K562 (cell line): ENCODE measurements at regions not wholly inside any gene's neighbourhood (a gene's known extent, or its start where the extent isn't known, plus 50 kb on each side); places are given as distances from the start of the nearest gene placed in this dataset.

Experiments
- ATAC-seq: fragments of 200-7000 bp; cut with Tn5 transposase; 3 replicates; pipeline ENCODE4 v1.9.1; 2020; ENCODE audit warnings: moderate library complexity
- BruUV-seq: library from RNA; stranded (reverse); fragments of 400-500 nt; replicated peaks from 2 replicates; lab custom pipeline; 2021; lab: Mats Ljungman, UMichigan
- CTCF ChIA-PET: fragments of 300-600 bp; formaldehyde crosslinking; extraction: SDS; loops from one replicate; lab custom pipeline; 2021; ENCODE audit warnings: low intra/inter-chr PET ratio; lab: Yijun Ruan, JAX
- POLR2A ChIA-PET: fragments of 300-600, 350-650 bp; sonication (Branson Sonifier 250); formaldehyde crosslinking; extraction: SDS; loops from one replicate; lab custom pipeline; 2021; ENCODE audit warnings: antibody characterized with exemption, inconsistent platforms; lab: Yijun Ruan, JAX
- DNase-seq, 4 experiments: peaks; one replicate each; pipeline versions ENCODE4 v3.0.0 to v3.0.0-alpha.2; 2011 to 2018; ENCODE audit warnings: low spot score in 3 of 4, mixed read lengths in 3 of 4; ENCODE audit errors: extremely low read depth in 1 of 4
- FAIRE-seq: peaks from 2 replicates; lab custom pipeline; 2011; peaks lifted over from hg19 to GRCh38; lab: Jason Lieb, UNC
- H2AFZ ChIP-seq: 2 replicates; pipeline ENCODE4 v1.6.0; 2011; ENCODE audit warnings: low read depth, low read length, control low read depth, inconsistent platforms
- H3K27ac ChIP-seq: fragments of 200-600 bp; 3 replicates; pipeline ENCODE4 v1.8.0; 2011; ENCODE audit warnings: low read depth, mild to moderate bottlenecking, control low read depth, inconsistent platforms, low read length, moderate library complexity, mixed read lengths; ENCODE audit errors: extremely low read depth
- H3K27me3 ChIP-seq, 2 experiments: fragments of 300-600 bp in 1 of 2; 2 replicates in 1 of 2; 3 replicates in 1 of 2; pipeline versions ENCODE4 v1.6.0 to v1.8.0; 2011; ENCODE audit warnings: inconsistent platforms in 2 of 2, low read length in 2 of 2, mild to moderate bottlenecking in 1 of 2, mixed read lengths in 1 of 2, moderate library complexity in 1 of 2; ENCODE audit not compliant: control insufficient read depth in 2 of 2, insufficient read depth in 2 of 2
- H3K36me3 ChIP-seq: fragments of 300-600 bp; 3 replicates; pipeline ENCODE4 v1.8.0; 2011; ENCODE audit warnings: mild to moderate bottlenecking, low read length, inconsistent platforms; ENCODE audit not compliant: control insufficient read depth, insufficient read depth
- H3K4me1 ChIP-seq, 2 experiments: fragments of 200-600 bp in 1 of 2; replicated peaks in 1 of 2; 2 replicates in 1 of 2; 3 replicates in 1 of 2; pipeline versions ENCODE4 v1.5.1 to v1.8.0; 2011; ENCODE audit warnings: inconsistent platforms in 2 of 2, low read length in 2 of 2, mild to moderate bottlenecking in 1 of 2, mixed read lengths in 1 of 2, moderate library complexity in 1 of 2; ENCODE audit not compliant: control insufficient read depth in 2 of 2, insufficient read depth in 2 of 2
- H3K4me2 ChIP-seq: 2 replicates; pipeline ENCODE4 v1.6.1; 2011; ENCODE audit warnings: low read length, control low read depth, inconsistent platforms, mixed read lengths; ENCODE audit not compliant: insufficient read depth
- H3K4me3 ChIP-seq: fragments of 200-600 bp; sonication (generic), shearing (Covaris generic); 2 replicates; pipeline ENCODE4 v1.5.1; 2016; ENCODE audit warnings: control low read depth, inconsistent platforms
- H3K79me2 ChIP-seq: fragments of 200-600 bp; 3 replicates; pipeline ENCODE4 v1.8.0; 2011; ENCODE audit warnings: low read length, inconsistent platforms; ENCODE audit not compliant: control insufficient read depth, insufficient read depth
- H3K9ac ChIP-seq, 2 experiments: 2 replicates each; pipeline versions ENCODE4 v1.6.0 to v1.6.1; 2011; ENCODE audit warnings: low read depth in 2 of 2, low read length in 2 of 2, control low read depth in 1 of 2, inconsistent platforms in 1 of 2, mild to moderate bottlenecking in 1 of 2, mixed read lengths in 1 of 2; ENCODE audit not compliant: insufficient read depth in 1 of 2
- H3K9me1 ChIP-seq: one replicate; pipeline ENCODE4 v1.6.0; 2011; ENCODE audit warnings: inconsistent platforms, mild to moderate bottlenecking, low read length, moderate library complexity; ENCODE audit not compliant: control insufficient read depth, insufficient read depth
- H3K9me3 ChIP-seq: replicated peaks from 2 replicates; pipeline ENCODE4 v1.5.1; 2011; ENCODE audit warnings: low read depth, low read length, inconsistent platforms; ENCODE audit not compliant: control insufficient read depth, insufficient read depth
- H4K20me1 ChIP-seq: replicated peaks from 2 replicates; pipeline ENCODE4 v1.6.1; 2011; ENCODE audit warnings: low read length, inconsistent platforms, mixed read lengths; ENCODE audit not compliant: control insufficient read depth, insufficient read depth
- ARHGAP35 ChIP-seq: fragments of 450-650 bp; IDR thresholded peaks from 2 replicates; pipeline ENCODE4 v1.6.1; 2018; ENCODE audit not compliant: partially characterized antibody
- ATF2 ChIP-seq: sonication (generic); formaldehyde crosslinking; IDR thresholded peaks from 2 replicates; pipeline ENCODE4 v1.8.1; 2022; ENCODE audit warnings: missing genetic modification reagents
- ATF3 ChIP-seq, 2 experiments: fragments of 450-650 bp in 1 of 2; sonication (generic) in 1 of 2; formaldehyde crosslinking in 1 of 2; IDR thresholded peaks in 1 of 2; conservative IDR thresholded peaks in 1 of 2; 2 replicates each; pipeline versions ENCODE4 v1.6.1 to v1.8.1; 2016 to 2023; ENCODE audit warnings: mild to moderate bottlenecking in 2 of 2, moderate library complexity in 2 of 2, inconsistent platforms in 1 of 2, missing genetic modification reagents in 1 of 2
- HINFP ChIP-seq: fragments of 450-650 bp; conservative IDR thresholded peaks from 2 replicates; pipeline ENCODE4 v1.6.1; 2016; ENCODE audit warnings: missing genetic modification characterization, low read depth, mild to moderate bottlenecking, control low read depth, missing compliant biosample characterization
- HNRNPLL ChIP-seq: fragments of 200-400 bp; formaldehyde crosslinking; IDR thresholded peaks from 2 replicates; pipeline ENCODE4 v1.6.1; 2017; ENCODE audit warnings: low read length, low read depth, mild to moderate bottlenecking; ENCODE audit not compliant: poor library complexity, severe bottlenecking
- JUND ChIP-seq, 2 experiments: IDR thresholded peaks; 2 replicates in 1 of 2; 3 replicates in 1 of 2; pipeline ENCODE4 v1.6.1; 2011; ENCODE audit warnings: borderline replicate concordance in 2 of 2, low read depth in 2 of 2, low read length in 2 of 2, improper control_type of control experiment in 1 of 2, missing biosample characterization in 1 of 2, missing genetic modification characterization in 1 of 2, missing genetic modification reagents in 1 of 2
- NFXL1 ChIP-seq: fragments of 450-650 bp; formaldehyde crosslinking; IDR thresholded peaks from 2 replicates; pipeline ENCODE4 v1.4.0; 2021; ENCODE audit warnings: mild to moderate bottlenecking
- TCFL5 ChIP-seq: fragments of 250-450 bp; sonication (Bioruptor Pico); conservative IDR thresholded peaks from 2 replicates; pipeline ENCODE4 v1.6.1; 2021; ENCODE audit warnings: mild to moderate bottlenecking, moderate library complexity, matching md5 sums
- TRIM28 ChIP-seq: fragments of 450-650 bp; IDR thresholded peaks from 2 replicates; pipeline ENCODE4 v1.6.1; 2017
- YBX1 ChIP-seq: fragments of 450-650 bp; IDR thresholded peaks from 2 replicates; pipeline ENCODE4 v1.7.1; 2016; ENCODE audit warnings: mild to moderate bottlenecking
- ZNF184 ChIP-seq: sonication (generic); formaldehyde crosslinking; IDR thresholded peaks from 2 replicates; pipeline ENCODE4 v1.5.0; 2020; ENCODE audit warnings: missing genetic modification reagents
- WGBS: fragments of 100-300 bp; shearing (Covaris generic); methylation state at CpG from one replicate; pipeline ENCODE4 v1.1.6; 2016; ENCODE audit warnings: low coverage, mixed read lengths; ENCODE audit not compliant: insufficient coverage; ENCODE audit errors: missing lambda C conversion rate; 5-methylcytosine and 5-hydroxymethylcytosine counted together
- in situ Hi-C: fragments of 300-500 bp; cut with MboI; formaldehyde crosslinking; loops from 4 replicates; pipeline ENCODE4 v1.15.0; 2018; ENCODE audit warnings: inconsistent platforms, mixed read lengths
- intact Hi-C: fragments of 100-400 bp; cut with micrococcal nuclease; formaldehyde crosslinking; loops from 2 replicates; pipeline ENCODE4 v1.14.2; 2022

GRCh38 chr17:70881093-70881492 lies 711.8 kb downstream of the KCNJ2 start (continued):
- no peak for TF ChIP-seq HINFP (tag)

- no TSS peak for BruUV-seq
- H3K27ac ChIP-seq = no peak overlapping the region
- H4K20me1 ChIP-seq = no peaks in the 10 kb centered on the region
- no peaks in the 10 kb centered on the region for H3K79me2 ChIP-seq
- in situ Hi-C loops = no loop called here
- DNase-seq = no peak
- CTCF ChIA-PET = no interaction called here
- H3K9me3 ChIP-seq = no peaks in the 10 kb centered on the region
- ATAC-seq = no peak
- H3K4me1 ChIP-seq = no peaks in the 10 kb centered on the region
- intact Hi-C loops = no loop called here
- 0% methylated on average over 6 of the region's 6 CpGs for WGBS
- POLR2A ChIA-PET = no interaction called here
- H3K9ac ChIP-seq = no peak overlapping the region
- H3K4me3 ChIP-seq = no peak overlapping the region
- no peaks in the 10 kb centered on the region for H3K27me3 ChIP-seq
- H2AFZ ChIP-seq = no peak overlapping the region
- H3K4me2 ChIP-seq = no peak overlapping the region
- FAIRE-seq = no peak
- H3K36me3 ChIP-seq = no peaks in the 10 kb centered on the region
- H3K9me1 ChIP-seq = no peaks in the 10 kb centered on the region
- TF ChIP-seq YBX1 (no peak), HNRNPLL (no peak), ATF3 (IDR thresholded peaks at IDR 0.05) (no peak), ATF3 (CRISPR knock-in tag; conservative IDR thresholded peaks at IDR 0.05) (no peak), TCFL5 (no peak), ARHGAP35 (no peak), ZNF184 (CRISPR knock-in tag) (no peak), TRIM28 (no peak), ATF2 (CRISPR knock-in tag) (no peak), NFXL1 (CRISPR knock-in tag) (no peak), JUND (IDR thresholded peaks at IDR 0.05; ENCODE audit: borderline replicate concordance, low read depth, low read length) (no peak), JUND (tag; IDR thresholded peaks at IDR 0.05; ENCODE audit: borderline replicate concordance, low read depth, low read length) (no peak)
Measured at GRCh38 chr17:70882504-70882903, 713.2 kb downstream of the KCNJ2 start.
